ENCODE measurements at regions not wholly inside any gene's neighbourhood (a gene's known extent, or its start where the extent isn't known, plus 50 kb on each side); places are given as distances from the start of the nearest gene placed in this dataset.

- TF ChIP-seq POLR2A (IDR thresholded peaks at IDR 0.05; ENCODE audit: low read depth, low read length) (no peak), EZH2 (IDR thresholded peaks at IDR 0.05; ENCODE audit: borderline replicate concordance, low read depth, low read length, severe bottlenecking) (no peak), POLR2AphosphoS5 (IDR thresholded peaks at IDR 0.05; ENCODE audit: insufficient read depth, low read depth, low read length) (no peak)
Observed at GRCh38 chr3:71873093-71873611, 88.2 kb upstream of the PROK2 start.

All from endothelial cell of umbilical vein (primary cell).